COLO668 (cell line): ENCODE measurements at regions not wholly inside any gene's neighbourhood (a gene's known extent, or its start where the extent isn't known, plus 50 kb on each side); places are given as distances from the start of the nearest gene placed in this dataset.
"Not testable (repeated sequence)": the region's sequence is repeated elsewhere in the genome, so short reads cannot be mapped to it uniquely, and the experiment has no call there.

Experiments used
- DNase-seq: peaks from one replicate; lab custom pipeline; 2025; ENCODE audit not compliant: unreplicated experiment; lab: John Stamatoyannopoulos, UW

DNA sequence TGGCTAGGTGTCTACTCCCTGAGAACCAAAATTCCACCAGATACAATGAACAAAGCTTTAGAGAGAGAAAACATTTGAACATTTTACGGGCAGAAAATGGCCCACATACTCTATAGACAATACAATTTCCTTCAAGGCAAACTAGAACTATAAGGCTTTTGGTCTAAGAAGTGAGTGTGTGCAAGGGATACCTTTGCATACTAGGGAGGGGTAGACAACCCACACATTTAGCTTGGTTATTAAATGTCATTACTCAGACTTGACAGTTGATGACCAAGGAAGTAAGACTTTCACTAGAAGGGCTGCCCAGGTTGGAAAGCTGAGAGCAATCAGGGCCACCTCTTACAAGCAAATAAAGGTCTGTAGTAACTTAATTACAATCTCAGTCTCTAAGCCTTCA lies 64.0 kb upstream of the PLEKHM1 start:
- DNase-seq: not testable (repeated sequence)

DNA sequence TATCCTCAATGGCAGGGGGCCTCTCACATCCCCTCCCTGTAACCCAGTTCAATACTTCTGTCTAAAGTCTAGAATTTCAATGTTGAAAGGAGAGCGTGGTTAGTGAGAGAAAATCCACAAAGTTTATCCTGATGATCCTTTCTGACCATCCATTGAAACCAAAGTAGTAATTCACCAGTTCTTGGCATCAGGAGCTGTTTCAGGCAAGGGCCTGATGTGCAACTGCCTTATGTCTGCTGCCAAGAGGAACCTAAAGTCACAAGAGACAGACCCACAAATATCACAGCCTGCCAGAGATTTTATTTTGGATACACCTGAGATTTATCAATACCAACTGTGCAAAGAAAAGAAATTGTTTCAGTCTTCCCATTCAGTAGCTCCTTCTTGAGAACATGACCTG lies 68.3 kb upstream of the PLEKHM1 start:
- not testable (repeated sequence) for DNase-seq

DNA sequence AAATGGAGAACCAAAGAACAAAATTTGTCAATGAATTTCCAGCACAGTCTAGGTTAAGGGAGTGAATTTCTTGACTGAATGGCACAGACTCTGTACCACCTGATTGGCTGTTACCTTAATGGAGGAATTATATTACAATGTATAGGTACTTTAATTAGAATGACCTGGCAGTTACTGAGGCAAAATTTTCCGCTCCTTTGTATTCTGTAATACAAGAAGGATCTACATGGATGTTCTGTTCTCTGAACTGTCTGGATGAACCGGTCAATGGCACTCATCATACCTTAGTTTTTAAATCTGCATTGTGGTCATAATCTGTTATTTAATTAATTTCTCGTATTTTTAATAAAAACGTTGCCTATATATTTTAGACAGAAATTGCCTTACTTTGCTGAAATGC lies 72.3 kb upstream of the PLEKHM1 start:
- DNase-seq: not testable (repeated sequence)

DNA sequence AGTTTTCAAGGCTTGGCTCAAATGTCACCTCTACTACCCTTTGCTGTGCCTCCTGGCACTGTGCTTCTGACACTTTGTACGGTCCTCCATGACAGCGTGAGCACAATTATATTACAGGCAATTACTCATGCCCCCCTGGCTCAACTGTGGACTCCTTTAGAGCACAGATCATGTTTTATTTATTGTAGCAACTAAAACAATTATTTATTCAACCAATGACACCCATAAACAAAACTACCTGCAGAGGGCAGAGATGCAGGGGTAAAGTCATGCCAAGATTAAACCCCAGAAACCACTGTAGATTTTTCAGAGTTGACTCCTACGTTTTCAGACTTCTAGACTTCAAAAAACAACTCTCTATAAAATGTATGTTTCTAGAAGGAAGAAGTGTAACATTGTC lies 72.8 kb upstream of the PLEKHM1 start:
- DNase-seq: not testable (repeated sequence)

DNA sequence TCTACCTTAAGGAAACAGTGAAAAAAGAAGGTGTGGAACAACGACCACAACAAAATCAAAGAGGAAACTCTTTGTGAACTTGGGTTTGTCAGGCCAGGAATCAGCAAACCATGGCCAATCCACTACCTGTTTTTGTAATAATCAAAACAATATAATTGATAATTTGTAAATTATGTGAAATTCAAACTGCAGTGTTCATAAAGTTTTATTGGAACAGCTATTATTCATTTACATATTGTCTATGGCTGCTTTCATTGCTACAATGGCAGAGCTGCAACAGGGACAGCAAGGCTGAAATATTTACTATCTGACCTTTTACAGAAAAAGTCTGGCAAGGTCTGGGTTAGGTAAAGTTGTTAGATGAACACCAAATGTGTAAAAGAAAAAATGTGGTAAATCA lies 77.8 kb upstream of the PLEKHM1 start:
- DNase-seq: not testable (repeated sequence)

DNA sequence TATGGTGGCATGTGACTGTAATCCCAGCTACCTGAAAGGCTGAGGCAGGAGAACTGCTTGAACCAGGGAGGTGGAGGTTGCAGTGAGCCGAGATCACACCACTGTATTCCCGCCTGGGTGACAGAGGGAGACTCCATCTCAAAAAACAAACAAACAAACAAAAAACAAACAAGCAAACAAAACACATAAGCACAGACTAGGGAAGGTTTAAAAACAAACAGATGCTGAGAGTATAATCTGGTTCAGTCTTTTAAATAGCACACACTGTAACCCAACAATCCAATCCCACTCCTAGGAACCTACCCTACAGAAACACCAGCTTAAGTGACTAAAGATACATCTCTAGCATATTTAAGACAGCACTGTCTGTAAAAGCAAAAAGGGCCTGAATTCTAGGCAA lies 82.8 kb upstream of the PLEKHM1 start:
- not testable (repeated sequence) for DNase-seq

DNA sequence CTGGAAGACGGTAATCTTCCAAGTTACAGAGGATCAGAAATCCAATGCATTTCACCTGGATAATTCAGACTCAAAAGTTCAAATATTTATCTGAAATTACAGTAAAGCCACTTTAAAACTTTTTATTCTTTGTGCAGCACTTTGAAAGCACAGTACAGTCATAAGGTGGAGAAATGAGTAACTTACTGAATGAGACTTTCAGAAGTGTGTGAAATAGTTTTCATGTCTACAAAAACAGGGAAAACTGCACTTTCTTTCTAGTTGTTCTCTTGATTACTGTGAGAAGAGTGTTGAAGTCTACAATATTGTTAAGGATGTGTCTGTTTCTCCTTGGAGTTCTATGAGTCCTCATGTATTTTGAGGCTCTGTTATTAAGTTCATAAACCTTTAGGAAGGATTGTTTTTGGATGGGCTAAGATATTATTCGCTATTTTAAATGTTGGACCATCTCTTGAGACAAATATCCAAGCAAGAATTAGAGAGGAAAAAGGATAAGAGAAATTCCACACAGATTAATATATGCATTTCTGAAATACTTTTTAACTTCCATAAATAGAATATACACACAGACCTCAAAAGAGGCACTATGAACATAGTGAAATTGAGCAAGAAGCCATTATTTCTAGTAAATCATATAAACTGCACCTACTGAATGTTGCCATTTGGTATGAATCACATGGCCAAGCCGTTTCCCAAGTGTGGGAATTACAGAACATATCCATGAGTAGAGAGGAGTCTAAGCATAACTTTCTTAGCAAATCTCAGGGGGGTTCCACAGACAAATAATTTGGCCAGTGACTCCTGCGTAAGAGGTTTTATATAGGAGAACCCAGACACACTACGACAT lies 83.6 kb upstream of the PLEKHM1 start:
- DNase-seq: no peak

DNA sequence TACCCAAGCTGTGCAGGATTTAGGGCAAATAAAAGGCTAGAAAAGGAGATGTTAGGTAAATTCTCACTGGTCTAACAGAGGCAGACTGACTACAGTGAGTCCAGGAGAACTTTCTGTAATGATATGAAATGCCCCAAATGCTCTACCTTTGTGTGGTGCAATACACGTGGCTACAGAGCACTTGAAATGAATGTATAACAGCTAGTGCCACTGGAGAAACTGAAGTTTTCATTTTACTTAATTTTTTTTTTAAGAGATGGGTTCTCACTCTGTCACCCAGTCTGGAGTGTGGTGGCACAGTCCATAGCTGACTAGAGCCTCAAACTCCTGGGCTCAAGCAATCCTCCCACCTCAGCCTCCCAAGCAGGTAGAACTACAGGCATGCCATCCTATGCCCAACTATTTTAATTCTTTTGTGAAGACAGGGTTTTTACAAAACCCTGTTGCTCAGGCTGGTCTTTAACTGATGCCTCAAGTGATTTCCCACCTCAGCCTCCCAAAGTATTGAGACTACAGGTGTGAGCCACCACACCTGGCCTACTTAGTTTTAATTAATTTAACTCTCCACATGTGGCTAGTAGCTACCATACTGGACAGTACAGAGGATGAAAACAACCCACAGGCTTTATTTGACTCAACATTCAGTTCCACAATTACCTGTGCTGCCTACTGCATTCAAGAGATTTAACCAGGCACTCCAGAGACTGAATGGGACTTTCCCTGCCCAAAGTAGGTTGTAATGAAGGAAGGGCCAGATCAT lies 84.8 kb upstream of the PLEKHM1 start:
- no peak for DNase-seq

DNA sequence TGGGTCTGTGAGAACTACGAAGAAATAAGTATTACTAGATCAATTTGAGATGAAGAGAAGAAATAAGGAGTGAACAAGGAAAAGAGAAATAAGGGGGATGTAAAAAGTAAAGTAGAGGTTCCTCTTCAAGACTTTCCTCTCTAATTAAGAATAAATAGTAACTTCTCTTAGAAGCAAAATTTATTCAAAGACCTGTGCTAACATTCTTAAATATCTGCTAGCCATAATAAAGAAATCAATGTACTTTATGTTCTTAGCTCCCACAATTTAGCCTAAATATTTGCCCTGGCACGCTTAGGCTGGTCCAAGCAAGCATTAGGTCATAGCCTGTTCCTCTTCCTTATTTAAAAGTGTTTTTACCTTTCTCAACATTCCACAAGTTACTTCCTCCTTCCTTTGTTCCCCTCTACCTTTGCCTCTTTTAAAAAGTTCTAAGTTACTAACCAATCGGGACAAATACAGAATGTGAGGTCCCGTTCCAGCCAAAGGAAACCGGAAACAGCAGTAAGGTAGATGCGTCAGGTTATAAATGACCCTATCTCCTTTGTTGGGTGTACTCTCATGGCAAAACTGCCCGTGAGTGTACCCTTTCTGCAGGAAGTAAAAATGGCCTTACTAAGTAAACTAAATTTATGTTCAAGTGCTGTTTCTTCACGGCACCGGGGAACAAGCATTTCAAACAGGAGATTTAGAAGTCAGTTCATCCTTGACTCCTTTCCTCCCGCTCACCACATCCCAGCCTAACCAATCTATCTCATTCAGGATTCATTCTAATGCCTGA lies 86.2 kb upstream of the PLEKHM1 start:
- not testable (repeated sequence) for DNase-seq

DNA sequence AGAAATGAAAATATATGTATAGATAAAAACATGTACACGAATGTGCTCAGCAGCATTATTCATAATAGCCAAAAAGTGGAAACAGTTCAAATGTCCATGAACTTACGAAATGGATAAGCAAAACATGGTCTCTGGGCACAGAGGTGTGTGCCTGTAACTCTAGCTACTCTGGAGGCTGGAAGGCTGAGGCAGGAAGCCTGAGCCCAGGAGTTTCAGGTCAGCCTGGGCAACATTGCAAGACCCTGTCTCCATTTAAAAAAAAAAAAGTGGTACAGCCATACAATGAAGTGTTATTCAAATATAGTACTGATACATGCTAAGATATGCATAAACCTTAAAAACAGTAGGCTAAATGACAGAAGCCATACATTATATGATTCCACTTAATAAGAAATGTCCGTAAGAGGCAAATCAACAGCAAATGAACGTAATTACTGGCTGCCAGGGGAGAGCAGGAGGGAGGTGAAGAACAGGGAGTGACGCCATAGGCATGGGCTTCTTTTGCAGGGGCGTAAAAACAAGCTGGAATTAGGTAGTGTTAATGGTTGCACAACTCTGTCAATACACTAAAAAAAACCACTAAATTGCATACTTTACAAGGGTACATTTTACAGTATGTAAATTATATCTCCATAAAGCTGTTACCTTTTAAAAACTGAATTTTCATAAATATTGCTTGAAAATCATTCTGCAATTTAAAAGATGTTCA lies 87.2 kb upstream of the PLEKHM1 start:
- DNase-seq: no peak

DNA sequence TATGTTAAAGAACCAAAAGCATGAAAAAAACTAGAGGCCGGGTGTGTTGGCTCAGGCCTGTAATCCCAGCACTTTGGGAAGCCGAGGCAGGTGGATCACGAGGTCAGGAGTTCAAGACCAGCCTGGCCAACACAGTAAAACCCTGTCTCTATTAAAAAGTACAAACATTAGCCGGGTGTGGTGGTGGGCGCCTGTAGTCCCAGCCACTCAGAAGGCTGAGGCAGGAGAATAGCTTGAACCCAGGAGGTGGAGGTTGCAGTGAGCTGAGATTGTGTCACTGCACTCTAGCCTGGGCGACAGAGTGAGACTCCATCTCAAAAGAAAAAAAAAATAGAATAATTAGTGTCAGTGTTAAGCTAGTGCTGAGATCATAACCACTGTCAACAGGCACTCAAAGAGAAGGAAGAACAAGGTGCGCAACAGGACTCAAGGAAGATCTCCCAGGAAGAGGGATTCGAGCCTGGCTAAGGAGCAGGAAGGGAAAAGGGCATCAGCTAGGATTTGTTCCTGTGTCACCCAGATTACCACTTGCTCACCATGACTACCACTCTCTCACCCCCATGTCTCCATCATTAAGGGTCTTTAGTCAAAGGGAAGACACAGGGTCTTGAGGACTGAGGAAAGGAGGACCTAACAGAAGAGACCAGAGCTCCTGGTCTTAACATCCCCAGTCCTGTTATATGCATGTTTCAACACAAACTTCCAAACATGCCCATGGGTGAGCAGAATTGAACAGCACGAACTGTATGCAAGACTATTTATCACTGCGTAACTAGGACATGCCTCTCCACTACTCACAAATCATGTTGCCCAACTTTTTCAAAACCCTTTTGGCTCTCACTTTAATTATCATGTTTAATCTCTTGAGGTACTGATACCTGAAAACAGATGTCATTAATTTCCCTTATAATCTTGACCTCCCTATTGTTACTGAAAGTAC lies 88.3 kb upstream of the PLEKHM1 start:
- no peak for DNase-seq

DNA sequence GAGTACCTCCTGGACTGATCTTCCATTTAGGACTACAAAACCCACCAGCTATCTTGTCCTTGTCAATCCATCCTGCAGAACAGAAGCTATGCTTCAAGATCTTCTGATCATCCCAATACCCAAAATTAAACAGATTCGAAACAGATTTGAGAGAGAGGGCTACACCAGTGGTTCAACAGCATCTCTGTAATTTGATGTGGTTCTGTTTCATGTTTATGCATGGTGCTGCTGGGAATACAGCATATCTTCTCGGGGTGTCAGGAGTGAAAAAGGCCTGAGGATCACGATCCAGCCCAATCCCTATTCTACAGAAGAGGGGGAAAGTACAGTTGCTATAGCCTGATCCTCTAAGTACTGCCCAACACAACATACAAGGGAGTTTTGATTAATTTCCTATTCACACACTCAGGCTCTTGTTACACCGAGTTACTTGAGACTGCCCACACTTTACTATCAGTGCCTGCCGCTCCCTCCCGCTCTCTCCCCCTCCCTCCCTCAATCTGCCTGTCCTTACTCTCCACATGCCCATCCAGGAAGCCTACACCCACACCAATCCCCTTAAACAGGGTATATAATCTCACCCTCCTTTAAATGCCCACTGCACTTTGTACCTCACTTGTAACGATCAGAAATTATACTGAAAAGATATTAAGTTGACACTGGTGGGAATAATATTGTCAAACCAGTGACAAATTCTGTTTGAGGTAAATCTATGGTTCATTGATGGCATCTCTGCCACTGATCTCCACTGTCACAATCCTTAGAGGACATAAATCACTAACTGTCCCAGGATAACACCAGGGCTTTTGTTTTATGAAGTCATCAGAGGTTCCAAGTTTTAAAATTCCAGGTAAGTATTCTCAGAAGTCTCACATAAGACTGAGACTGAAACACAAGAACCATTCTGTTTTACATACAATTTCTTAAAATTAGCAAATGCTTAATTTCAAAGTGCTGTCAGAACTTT lies 89.3 kb upstream of the PLEKHM1 start:
- no peak for DNase-seq

DNA sequence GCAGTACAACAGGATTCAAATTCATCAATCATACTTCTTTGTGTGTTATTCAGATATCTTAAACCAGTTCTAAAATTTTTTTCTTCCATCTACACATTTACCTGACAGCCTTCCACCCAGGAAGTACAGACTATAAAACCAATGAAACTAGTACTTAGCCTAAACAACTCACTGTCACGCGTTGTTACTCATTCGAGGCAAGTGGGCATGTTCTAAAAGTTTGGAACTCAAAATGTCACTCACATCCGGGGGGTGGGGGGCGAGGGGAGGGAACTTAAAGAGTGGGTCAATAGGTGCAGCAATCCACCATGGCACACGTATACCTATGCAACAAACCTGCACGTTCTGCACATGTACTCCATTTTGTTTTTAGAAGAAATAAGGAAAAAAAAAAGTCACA lies 90.4 kb upstream of the PLEKHM1 start:
- DNase-seq: no peak

DNA sequence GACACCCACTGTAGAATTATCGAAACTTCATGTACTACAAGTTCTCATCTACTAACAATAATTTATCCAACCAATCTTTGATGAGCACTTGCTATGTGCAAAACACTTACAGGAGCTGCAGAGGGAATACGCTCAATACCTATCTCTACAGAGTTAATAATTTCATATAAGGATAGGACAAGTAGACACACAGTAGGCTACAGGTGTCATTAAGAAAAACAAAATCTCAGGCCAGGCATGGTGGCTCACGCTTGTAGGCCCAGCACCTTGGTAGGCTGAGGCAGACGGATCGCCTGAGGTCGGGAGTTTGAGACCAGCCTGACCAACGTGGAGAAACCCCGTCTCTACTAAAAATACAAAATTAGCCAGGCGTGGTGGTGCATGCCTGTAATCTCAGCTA lies 91.3 kb upstream of the PLEKHM1 start:
- DNase-seq: no peak

DNA sequence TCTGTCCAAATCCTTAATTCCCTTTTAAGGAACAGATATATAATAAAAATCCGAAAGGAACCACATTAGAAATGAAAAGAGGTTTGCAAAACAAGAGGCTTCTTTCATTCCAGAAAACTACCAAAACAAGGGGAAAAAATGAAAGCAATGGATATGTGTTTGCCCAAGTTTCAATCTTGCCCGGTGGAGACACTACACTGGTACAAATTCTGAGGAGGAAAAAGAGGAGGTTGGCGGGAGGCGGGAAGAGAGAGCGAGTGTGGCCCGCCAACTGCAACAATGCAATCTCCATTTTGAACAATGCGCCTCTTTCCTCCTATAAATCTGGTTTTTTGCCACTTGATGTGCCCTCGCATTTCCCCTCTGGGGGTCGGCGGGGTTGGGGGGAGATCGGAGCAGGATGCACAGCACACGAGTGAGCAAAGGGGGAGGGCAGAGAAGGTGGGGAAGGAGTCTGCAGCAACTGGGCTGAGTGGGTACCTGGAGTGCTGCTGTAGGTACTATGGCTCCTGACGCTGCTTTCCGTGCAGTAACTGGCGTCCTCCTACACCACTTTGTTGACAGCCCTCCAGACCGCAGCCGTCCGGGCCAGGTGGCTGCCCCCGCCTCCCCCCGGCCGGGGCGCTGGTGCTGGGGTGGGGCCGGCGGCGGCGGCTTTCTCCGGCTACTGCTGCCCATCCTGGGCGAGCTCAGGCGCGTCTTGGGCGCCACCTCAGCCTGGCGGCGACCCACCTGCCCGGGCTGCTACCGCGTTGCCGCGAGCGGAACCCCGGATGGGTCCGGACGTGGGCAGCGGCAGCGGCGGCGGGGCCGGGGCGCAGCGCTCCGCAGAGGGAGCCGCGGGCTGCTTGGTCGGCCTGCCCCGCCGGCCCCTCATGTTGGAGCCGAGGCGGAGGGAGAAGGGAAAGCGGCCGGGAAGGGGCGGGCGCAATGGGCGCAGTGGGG lies 93.8 kb upstream of the PLEKHM1 start:
- DNase-seq: no peak

DNA sequence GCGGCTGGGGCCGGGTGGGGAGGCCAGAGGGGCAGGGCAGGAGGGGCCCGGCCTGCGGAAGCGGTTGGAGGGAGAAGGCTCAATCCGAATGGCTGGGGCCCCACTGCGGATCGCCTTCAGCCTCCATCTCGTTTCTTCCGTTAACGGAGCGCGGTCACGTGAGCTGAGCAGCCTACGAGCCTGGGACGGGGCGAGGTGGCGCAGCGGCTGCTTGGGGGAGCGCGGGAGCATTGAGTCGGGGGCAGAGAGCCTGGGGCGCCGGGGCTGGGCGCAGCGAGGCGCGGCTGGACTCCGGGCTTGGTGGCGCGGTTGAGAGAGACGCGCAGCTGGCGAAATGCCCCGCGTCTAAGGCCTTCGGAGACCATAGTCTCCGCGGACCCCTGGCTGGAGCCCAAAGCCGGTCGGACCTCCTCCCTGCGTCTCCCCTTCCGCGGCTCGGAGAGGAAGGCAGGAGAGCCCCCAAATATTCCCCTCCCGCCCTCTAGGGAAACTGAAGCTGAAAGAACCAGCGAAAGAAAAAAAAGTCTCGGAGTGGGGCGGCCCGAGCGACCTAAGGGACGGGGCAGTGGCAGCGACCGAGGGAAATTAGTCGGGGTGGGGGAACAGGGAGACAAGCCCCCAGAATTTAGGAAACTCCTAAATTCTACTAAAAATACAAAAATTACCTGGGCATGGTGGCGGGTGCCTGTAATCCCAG lies 94.7 kb upstream of the PLEKHM1 start:
- not testable (repeated sequence) for DNase-seq
